ENCODE measurements at regions not wholly inside any gene's neighbourhood (a gene's known extent, or its start where the extent isn't known, plus 50 kb on each side); places are given as distances from the start of the nearest gene placed in this dataset.

DNA sequence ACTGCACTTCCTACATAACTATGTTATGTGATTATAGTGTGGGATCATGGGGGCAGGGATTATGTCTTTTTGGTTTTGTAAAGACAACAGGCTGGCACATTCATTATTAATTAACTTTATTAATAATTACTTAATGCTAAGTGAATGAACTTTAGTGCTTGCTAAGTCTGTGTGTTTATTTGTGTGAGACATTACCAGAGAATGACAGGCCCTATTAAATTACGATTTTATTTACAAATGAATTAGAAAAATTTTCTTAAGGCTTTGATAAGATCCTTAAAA, 100.9 kb downstream of the CD83 start:
- H3K9me3 ChIP-seq (ENCODE audit: control insufficient read depth, insufficient read depth, low read length) = no peaks in the 10 kb centered on the region
- no peaks in the 10 kb centered on the region for H3K36me3 ChIP-seq (ENCODE audit: control insufficient read depth, insufficient read depth, low read length)
- H3K4me3 ChIP-seq (ENCODE audit: low read depth, low read length) = no peak overlapping the region
- H3K27me3 ChIP-seq (ENCODE audit: control insufficient read depth, insufficient read depth, low read length) = peaks cover 8% of the 10 kb centered on the region
- no peaks in the 10 kb centered on the region for H3K4me1 ChIP-seq (ENCODE audit: control insufficient read depth, insufficient read depth, low read length)
- H3K9ac ChIP-seq (ENCODE audit: low read depth, low read length) = no peak overlapping the region

DNA sequence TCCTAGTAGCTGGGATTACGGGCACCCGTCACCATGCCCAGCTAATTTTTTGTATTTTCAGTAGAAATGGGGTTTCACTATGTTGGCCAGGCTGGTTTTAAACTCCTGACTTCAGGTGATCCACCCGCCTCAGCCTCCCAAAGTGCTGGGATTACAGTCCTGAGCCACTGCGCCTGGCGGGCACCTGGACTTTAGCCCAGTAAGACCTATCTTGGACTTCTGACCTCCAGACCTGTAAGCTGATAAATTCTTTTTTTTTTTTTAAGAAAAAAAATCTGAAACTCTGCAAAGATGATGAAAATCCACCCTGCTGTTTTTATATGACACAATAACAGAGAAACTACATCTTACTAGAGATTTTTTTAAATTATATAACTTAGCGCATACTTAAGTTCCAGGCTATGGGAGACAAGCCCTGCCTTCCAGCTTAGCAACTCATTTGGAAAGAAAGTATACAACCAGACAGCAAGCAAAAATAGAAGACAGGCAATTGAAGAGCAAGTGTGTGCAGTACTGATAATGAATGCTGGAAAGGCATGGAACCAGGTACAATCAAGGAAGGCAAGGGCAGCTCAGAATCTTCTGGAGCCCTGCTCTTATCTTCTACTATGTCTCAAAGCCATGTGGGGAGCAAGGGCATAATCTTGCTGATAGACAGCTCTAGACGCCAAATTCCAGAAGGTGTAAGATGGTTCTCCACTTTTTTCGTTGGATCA, 104.2 kb downstream of the CD83 start:
- Histone ChIP-seq H3K4me3 (ENCODE audit: low read depth, low read length) (no peak overlapping the region), H3K9me3 (ENCODE audit: control insufficient read depth, insufficient read depth, low read length) (peaks cover 5% of the 10 kb centered on the region), H3K9ac (ENCODE audit: low read depth, low read length) (no peak overlapping the region), H3K36me3 (ENCODE audit: control insufficient read depth, insufficient read depth, low read length) (no peaks in the 10 kb centered on the region), H3K4me1 (ENCODE audit: control insufficient read depth, insufficient read depth, low read length) (no peaks in the 10 kb centered on the region), H3K27me3 (ENCODE audit: control insufficient read depth, insufficient read depth, low read length) (no peaks in the 10 kb centered on the region)

DNA sequence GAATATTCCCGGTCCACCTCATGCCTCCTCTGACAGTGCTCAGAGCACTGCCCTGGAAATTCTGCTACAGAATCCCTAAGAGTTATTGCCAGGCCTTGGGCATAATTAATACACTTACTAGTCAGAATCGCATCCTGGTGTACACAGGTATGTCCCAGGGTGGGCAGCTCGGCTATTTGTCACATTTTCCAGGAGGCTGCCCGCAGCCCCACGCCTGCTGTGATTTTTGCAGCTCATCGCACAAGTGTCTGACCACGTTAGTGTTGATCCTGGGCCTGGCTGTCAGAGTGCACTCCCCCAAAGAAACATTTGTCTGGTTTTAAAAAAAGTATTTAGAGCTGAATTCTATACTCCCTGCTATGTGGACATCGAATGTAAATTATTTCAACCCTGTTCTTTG, 105.4 kb downstream of the CD83 start:
- Histone ChIP-seq H3K36me3 (ENCODE audit: control insufficient read depth, insufficient read depth, low read length) (no peaks in the 10 kb centered on the region), H3K9ac (ENCODE audit: low read depth, low read length) (no peak overlapping the region), H3K4me1 (ENCODE audit: control insufficient read depth, insufficient read depth, low read length) (no peaks in the 10 kb centered on the region), H3K4me3 (ENCODE audit: low read depth, low read length) (no peak overlapping the region), H3K9me3 (ENCODE audit: control insufficient read depth, insufficient read depth, low read length) (peaks cover 5% of the 10 kb centered on the region), H3K27me3 (ENCODE audit: control insufficient read depth, insufficient read depth, low read length) (no peaks in the 10 kb centered on the region)

DNA sequence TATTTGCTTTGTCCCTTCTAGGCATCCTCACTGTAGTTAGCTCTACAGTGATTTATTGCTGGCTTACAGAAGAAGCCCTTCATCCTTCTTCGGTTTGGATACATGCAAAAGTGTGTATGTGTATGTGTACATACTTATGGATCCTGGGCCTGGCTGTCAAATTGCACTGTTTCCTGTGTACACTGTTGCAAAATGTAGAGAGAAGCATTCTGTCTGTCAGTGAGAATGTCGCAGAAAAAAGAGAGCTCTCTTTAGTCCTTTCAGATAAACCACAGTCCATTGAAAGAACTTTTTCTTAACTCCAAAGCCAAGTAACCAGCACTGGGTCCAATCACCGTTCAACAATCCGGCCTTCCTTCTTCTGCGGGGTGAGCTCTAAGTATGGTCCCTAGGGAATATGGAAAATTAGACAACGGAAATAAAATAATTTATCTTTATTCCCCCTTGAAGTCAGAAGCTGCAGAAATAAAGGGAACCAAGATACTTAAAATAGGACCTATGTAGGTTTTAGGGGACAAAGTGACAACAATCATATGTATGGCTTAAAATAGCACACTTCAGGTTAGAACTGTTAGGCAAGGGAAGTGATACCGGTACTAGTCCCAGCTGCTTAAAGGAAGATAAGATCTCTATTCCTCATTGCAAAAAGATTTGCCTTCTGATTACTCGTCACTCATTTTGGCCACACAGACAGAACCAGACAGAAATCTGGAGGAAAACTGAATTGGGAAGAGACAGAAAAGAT, 107.0 kb downstream of the CD83 start:
- no peaks in the 10 kb centered on the region for H3K4me1 ChIP-seq (ENCODE audit: control insufficient read depth, insufficient read depth, low read length)
- no peaks in the 10 kb centered on the region for H3K27me3 ChIP-seq (ENCODE audit: control insufficient read depth, insufficient read depth, low read length)
- no peak overlapping the region for H3K4me3 ChIP-seq (ENCODE audit: low read depth, low read length)
- H3K9me3 ChIP-seq (ENCODE audit: control insufficient read depth, insufficient read depth, low read length) = peaks cover 5% of the 10 kb centered on the region
- H3K36me3 ChIP-seq (ENCODE audit: control insufficient read depth, insufficient read depth, low read length) = no peaks in the 10 kb centered on the region
- no peak overlapping the region for H3K9ac ChIP-seq (ENCODE audit: low read depth, low read length)

DNA sequence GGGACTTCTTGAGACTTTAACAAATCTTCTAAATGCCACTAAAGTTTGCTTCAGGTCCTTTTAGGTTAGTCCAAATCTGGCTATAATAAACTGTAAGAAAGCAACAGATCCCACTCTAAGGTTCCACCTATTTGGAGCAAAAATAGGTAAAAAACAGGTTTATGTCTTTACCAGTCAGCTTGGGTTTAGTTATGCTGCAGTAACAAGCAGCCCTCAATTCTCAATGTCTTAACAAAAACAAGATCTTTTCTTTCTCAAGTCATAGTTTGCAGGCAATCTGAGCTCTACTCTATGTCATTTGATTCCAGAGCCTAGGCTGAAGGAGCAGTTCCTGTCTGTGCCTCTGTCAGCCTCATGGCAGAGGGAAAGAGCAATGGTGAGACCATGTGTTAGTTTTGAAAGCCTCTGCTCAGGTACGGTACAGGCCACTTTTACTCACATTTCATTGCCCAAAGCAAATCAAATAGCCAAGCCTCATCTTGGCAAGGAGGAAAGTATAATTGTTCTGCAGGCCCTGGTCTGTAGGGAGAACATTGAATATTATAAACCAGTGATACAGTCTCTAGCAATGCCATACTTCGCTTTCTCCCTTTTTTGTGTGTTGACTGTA, 108.6 kb downstream of the CD83 start:
- peaks cover 5% of the 10 kb centered on the region for H3K9me3 ChIP-seq (ENCODE audit: control insufficient read depth, insufficient read depth, low read length)
- no peaks in the 10 kb centered on the region for H3K36me3 ChIP-seq (ENCODE audit: control insufficient read depth, insufficient read depth, low read length)
- H3K27me3 ChIP-seq (ENCODE audit: control insufficient read depth, insufficient read depth, low read length) = no peaks in the 10 kb centered on the region
- no peak overlapping the region for H3K4me3 ChIP-seq (ENCODE audit: low read depth, low read length)
- no peak overlapping the region for H3K9ac ChIP-seq (ENCODE audit: low read depth, low read length)
- H3K4me1 ChIP-seq (ENCODE audit: control insufficient read depth, insufficient read depth, low read length) = no peaks in the 10 kb centered on the region

DNA sequence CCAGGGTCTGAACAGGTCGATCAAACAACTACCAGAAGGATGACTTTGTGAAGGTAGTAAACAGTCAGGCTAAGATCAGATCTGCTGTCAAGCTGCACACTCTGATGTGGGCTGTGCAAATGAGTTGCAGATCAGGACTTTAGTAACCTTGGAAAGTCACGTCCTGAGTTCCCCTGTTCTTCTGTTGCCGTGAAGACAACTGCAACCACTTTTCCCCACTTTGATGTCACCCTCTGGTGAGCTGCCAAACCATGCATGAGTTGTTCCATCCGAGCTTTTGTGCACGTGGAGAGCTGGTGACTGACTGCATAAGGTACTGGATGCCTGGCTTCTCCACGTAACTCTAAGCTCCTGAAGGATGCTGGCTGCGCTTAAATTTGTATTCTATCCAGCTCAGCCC, 111.0 kb downstream of the CD83 start:
- H3K36me3 ChIP-seq (ENCODE audit: control insufficient read depth, insufficient read depth, low read length) = no peaks in the 10 kb centered on the region
- no peak overlapping the region for H3K4me3 ChIP-seq (ENCODE audit: low read depth, low read length)
- no peak overlapping the region for H3K9ac ChIP-seq (ENCODE audit: low read depth, low read length)
- H3K9me3 ChIP-seq (ENCODE audit: control insufficient read depth, insufficient read depth, low read length) = peaks cover 5% of the 10 kb centered on the region
- no peaks in the 10 kb centered on the region for H3K27me3 ChIP-seq (ENCODE audit: control insufficient read depth, insufficient read depth, low read length)
- H3K4me1 ChIP-seq (ENCODE audit: control insufficient read depth, insufficient read depth, low read length) = no peaks in the 10 kb centered on the region

DNA sequence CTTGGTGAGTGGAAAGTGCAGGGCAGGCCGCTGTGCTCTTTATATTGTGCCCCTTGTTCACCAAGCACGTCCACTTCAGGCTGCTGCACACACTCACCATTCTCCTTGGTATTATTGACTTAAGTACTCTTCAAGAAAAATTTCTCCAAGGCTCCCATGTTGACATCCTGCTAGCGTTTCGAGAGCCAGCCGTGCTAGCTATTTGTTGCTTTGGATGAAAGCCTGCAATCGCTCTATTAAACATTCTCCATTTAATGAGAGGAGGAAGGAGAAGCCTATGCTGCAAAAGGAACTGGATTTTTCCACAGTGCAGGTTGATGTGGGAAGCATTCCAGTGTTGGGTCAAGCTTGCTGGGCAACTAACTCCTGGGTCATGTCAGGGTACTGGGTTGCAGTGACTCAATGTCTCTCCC, 113.5 kb downstream of the CD83 start:
- no peaks in the 10 kb centered on the region for H3K27me3 ChIP-seq (ENCODE audit: control insufficient read depth, insufficient read depth, low read length)
- H3K9me3 ChIP-seq (ENCODE audit: control insufficient read depth, insufficient read depth, low read length) = peaks cover 4% of the 10 kb centered on the region

DNA sequence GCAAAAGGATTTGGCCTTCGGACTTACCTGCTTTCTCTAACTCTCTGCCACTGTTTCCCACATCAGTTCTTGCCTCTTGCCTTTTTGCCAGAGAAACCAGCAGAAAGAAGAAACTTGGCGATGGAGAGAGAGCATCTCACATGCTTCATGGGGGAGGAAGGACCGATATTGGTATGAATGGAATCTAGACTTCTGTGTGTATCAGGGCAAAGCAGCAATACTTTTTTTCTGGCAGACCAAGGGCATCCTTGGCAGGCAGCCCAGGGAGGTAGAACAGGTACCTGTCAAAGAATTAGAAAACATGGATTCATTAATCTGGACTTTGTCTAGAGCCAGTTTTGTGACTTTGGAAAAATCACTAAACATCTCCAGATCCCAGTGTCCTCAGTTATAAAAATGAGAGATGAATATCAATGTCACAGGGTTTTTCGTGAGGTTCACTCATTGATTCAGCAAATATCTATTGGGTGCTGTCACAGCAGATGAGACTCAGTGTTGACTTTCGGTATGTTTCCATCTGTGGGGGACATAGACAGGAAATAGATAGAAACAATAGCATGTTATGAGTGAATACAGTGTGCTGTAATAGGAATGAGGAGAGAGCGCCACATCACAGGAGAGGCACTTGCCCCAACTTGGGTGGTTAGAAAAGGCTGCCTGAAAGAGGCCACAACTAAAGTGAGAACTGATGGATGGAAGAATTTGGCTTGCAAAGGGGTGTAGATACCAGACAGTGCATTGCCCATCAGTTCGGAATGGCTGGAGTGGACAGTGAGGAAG, 114.1 kb downstream of the CD83 start:
- H3K4me3 ChIP-seq (ENCODE audit: low read depth, low read length) = no peak overlapping the region
- no peaks in the 10 kb centered on the region for H3K4me1 ChIP-seq (ENCODE audit: control insufficient read depth, insufficient read depth, low read length)
- no peaks in the 10 kb centered on the region for H3K27me3 ChIP-seq (ENCODE audit: control insufficient read depth, insufficient read depth, low read length)
- no peaks in the 10 kb centered on the region for H3K36me3 ChIP-seq (ENCODE audit: control insufficient read depth, insufficient read depth, low read length)
- no peak overlapping the region for H3K9ac ChIP-seq (ENCODE audit: low read depth, low read length)
- H3K9me3 ChIP-seq (ENCODE audit: control insufficient read depth, insufficient read depth, low read length) = no peaks in the 10 kb centered on the region

More for the DNA sequence above, 113.5 kb downstream of the CD83 start:
- H3K9ac ChIP-seq (ENCODE audit: low read depth, low read length) = no peak overlapping the region
- no peak overlapping the region for H3K4me3 ChIP-seq (ENCODE audit: low read depth, low read length)
- H3K4me1 ChIP-seq (ENCODE audit: control insufficient read depth, insufficient read depth, low read length) = no peaks in the 10 kb centered on the region
- H3K36me3 ChIP-seq (ENCODE audit: control insufficient read depth, insufficient read depth, low read length) = no peaks in the 10 kb centered on the region

DNA sequence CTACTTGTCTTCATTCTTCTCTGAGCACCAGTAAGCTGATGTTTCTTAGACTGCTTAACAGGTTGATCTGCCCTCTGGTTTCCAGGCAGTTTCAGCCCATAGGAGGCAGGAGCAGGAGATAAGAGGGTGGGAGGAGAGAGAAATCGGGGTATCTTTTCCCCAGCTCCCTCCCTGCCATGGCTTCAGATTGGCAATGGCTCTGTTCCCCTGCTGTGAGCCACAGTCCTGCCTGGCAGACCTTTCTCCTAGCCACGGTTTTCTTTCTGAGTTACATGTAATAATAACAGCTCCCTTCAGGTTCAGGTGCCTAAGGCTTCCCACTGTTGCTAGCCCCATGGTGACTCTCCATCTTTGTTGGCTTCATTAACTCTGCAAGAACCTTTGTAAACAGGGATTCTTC, 115.3 kb downstream of the CD83 start:
- no peaks in the 10 kb centered on the region for H3K9me3 ChIP-seq (ENCODE audit: control insufficient read depth, insufficient read depth, low read length)
- H3K27me3 ChIP-seq (ENCODE audit: control insufficient read depth, insufficient read depth, low read length) = no peaks in the 10 kb centered on the region
- no peak overlapping the region for H3K4me3 ChIP-seq (ENCODE audit: low read depth, low read length)
- no peaks in the 10 kb centered on the region for H3K36me3 ChIP-seq (ENCODE audit: control insufficient read depth, insufficient read depth, low read length)
- H3K4me1 ChIP-seq (ENCODE audit: control insufficient read depth, insufficient read depth, low read length) = no peaks in the 10 kb centered on the region
- H3K9ac ChIP-seq (ENCODE audit: low read depth, low read length) = no peak overlapping the region

DNA sequence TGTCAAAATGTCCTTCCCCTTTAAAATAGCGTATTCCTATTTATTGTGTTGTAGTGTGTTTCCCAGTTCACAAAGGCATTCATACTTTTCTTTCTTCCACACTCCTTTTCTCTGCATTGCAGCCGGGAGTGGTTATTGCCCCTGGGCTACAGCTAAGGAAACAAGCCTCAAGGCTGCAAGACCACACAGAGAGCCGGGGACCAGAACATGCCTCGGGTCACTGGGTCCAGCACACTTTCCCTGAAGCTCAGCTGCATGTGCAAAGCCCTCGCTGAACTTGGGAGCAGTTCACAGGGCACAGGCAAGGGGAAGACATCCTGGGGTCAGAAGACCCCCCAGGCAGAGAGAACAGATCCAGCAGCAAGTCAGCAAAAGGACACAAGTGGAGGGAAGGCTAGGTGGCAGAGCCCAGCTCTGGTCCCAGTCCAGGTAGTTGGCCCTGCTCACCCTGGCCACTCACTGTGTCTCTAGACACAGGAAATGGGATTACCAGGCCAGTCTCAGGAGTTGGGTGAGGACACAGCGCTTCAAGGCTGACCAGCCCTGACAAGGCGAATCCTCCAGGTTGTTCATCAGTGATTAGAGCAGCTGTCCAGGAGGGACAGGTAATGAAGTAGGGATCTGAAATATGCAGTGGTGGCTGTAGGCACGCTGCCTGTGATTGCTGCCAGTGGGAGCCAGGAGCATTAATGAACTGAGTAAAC, 118.2 kb downstream of the CD83 start:
- no peaks in the 10 kb centered on the region for H3K9me3 ChIP-seq (ENCODE audit: control insufficient read depth, insufficient read depth, low read length)
- H3K36me3 ChIP-seq (ENCODE audit: control insufficient read depth, insufficient read depth, low read length) = no peaks in the 10 kb centered on the region
- no peak overlapping the region for H3K9ac ChIP-seq (ENCODE audit: low read depth, low read length)
- H3K4me3 ChIP-seq (ENCODE audit: low read depth, low read length) = no peak overlapping the region
- no peaks in the 10 kb centered on the region for H3K4me1 ChIP-seq (ENCODE audit: control insufficient read depth, insufficient read depth, low read length)
- H3K27me3 ChIP-seq (ENCODE audit: control insufficient read depth, insufficient read depth, low read length) = no peaks in the 10 kb centered on the region

DNA sequence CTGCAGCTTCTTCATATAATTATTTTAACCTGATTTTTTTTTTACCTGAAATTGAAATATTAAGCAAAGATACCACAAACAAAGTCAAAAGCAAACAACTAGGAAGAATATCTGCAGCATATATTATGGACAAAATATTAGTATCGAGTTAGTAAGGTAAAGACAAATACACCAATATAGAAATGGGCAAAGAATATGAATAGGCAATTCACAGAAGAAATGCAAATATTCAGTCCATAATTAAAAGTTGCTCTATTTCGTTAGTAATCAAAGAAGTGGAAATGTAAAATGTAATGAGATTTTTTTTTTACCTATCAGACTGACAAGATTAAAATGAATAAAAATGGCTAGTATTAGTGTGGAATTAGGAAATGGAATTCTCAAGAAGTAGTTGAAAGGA, 121.5 kb downstream of the CD83 start:
- Histone ChIP-seq H3K9me3 (ENCODE audit: control insufficient read depth, insufficient read depth, low read length) (no peaks in the 10 kb centered on the region), H3K4me1 (ENCODE audit: control insufficient read depth, insufficient read depth, low read length) (no peaks in the 10 kb centered on the region), H3K27me3 (ENCODE audit: control insufficient read depth, insufficient read depth, low read length) (no peaks in the 10 kb centered on the region), H3K4me3 (ENCODE audit: low read depth, low read length) (no peak overlapping the region), H3K9ac (ENCODE audit: low read depth, low read length) (no peak overlapping the region), H3K36me3 (ENCODE audit: control insufficient read depth, insufficient read depth, low read length) (no peaks in the 10 kb centered on the region)
